Endothelial cell of umbilical vein (primary cell): ENCODE measurements at regions not wholly inside any gene's neighbourhood (a gene's known extent, or its start where the extent isn't known, plus 50 kb on each side); places are given as distances from the start of the nearest gene placed in this dataset.

Experiments
- BruUV-seq: library from RNA; stranded (reverse); fragments of 400-500 nt; replicated peaks from 2 replicates; lab custom pipeline; 2021; lab: Mats Ljungman, UMichigan
- CTCF ChIA-PET: fragments of 300-600, 350-600 bp; sonication (Branson Sonifier 250); formaldehyde crosslinking; loops from one replicate; lab custom pipeline; 2021; ENCODE audit warnings: antibody characterized with exemption, inconsistent platforms; lab: Charles Lee
- POLR2A ChIA-PET: fragments of 300-600, 350-600 bp; sonication (Branson Sonifier 250); formaldehyde crosslinking; loops from one replicate; lab custom pipeline; 2021; ENCODE audit warnings: antibody characterized with exemption, inconsistent platforms; lab: Charles Lee
- DNase-seq: peaks from one replicate; pipeline ENCODE4 v3.0.0-alpha.2; 2011; ENCODE audit warnings: low read depth, low spot score
- FAIRE-seq: peaks from 2 replicates; lab custom pipeline; 2011; peaks lifted over from hg19 to GRCh38; lab: Jason Lieb, UNC
- H2AFZ ChIP-seq: 2 replicates; pipeline ENCODE4 v1.6.0; 2012; ENCODE audit warnings: low read depth, low read length, control low read depth, inconsistent platforms
- H3K27ac ChIP-seq: 2 replicates; pipeline ENCODE4 v1.5.1; 2011; ENCODE audit warnings: low read depth, mild to moderate bottlenecking, control low read depth, low read length, moderate library complexity; ENCODE audit not compliant: insufficient read depth
- H3K27me3 ChIP-seq, 2 experiments: 2 replicates each; pipeline versions ENCODE4 v1.6.0 to v1.6.1; 2011; ENCODE audit warnings: low read length in 2 of 2, mixed read lengths in 1 of 2; ENCODE audit not compliant: control insufficient read depth in 2 of 2, insufficient read depth in 2 of 2
- H3K36me3 ChIP-seq, 2 experiments: 2 replicates in 1 of 2; 3 replicates in 1 of 2; pipeline ENCODE4 v1.5.1; 2011; ENCODE audit warnings: low read length in 2 of 2, mild to moderate bottlenecking in 1 of 2, moderate library complexity in 1 of 2; ENCODE audit not compliant: control insufficient read depth in 2 of 2, insufficient read depth in 2 of 2; ENCODE audit errors: extremely low read depth in 1 of 2
- H3K4me1 ChIP-seq: 3 replicates; pipeline ENCODE4 v1.5.1; 2011; ENCODE audit warnings: mild to moderate bottlenecking, low read length; ENCODE audit not compliant: control insufficient read depth, insufficient read depth; ENCODE audit errors: extremely low read depth
- H3K4me2 ChIP-seq: 2 replicates; pipeline ENCODE4 v1.6.1; 2011; ENCODE audit warnings: low read length, control low read depth, mixed read lengths; ENCODE audit not compliant: insufficient read depth
- H3K4me3 ChIP-seq, 3 experiments: fragments of 200-600 bp in 1 of 3; sonication (generic), shearing (Covaris generic) in 1 of 3; replicated peaks in 1 of 3; 2 replicates each; pipeline ENCODE4 v1.5.1; 2011 to 2016; ENCODE audit warnings: control low read depth in 3 of 3, low read length in 3 of 3, mild to moderate bottlenecking in 2 of 3, inconsistent platforms in 1 of 3, low read depth in 1 of 3, moderate library complexity in 1 of 3; ENCODE audit not compliant: insufficient read depth in 1 of 3
- H3K79me2 ChIP-seq: 2 replicates; pipeline ENCODE4 v1.6.0; 2012; ENCODE audit warnings: low read length, inconsistent platforms; ENCODE audit not compliant: control insufficient read depth, insufficient read depth
- H3K9ac ChIP-seq: replicated peaks from 2 replicates; pipeline ENCODE3; 2011; ENCODE audit warnings: low read length, control low read depth; ENCODE audit not compliant: insufficient read depth; ENCODE audit errors: extremely low read depth
- H3K9me1 ChIP-seq: replicated peaks from 3 replicates; pipeline ENCODE4 v1.6.0; 2011; ENCODE audit warnings: mild to moderate bottlenecking, low read length; ENCODE audit not compliant: control insufficient read depth, insufficient read depth; ENCODE audit errors: extremely low read depth
- H3K9me3 ChIP-seq: replicated peaks from 2 replicates; pipeline ENCODE4 v1.5.1; 2012; ENCODE audit warnings: low read length, inconsistent platforms; ENCODE audit not compliant: control insufficient read depth, insufficient read depth
- H4K20me1 ChIP-seq: replicated peaks from 2 replicates; pipeline ENCODE3; 2011; ENCODE audit warnings: mild to moderate bottlenecking, low read length; ENCODE audit not compliant: control insufficient read depth, insufficient read depth; ENCODE audit errors: extremely low read depth
- EZH2 ChIP-seq: IDR thresholded peaks from 2 replicates; pipeline ENCODE4 v1.6.1; 2012; ENCODE audit warnings: borderline replicate concordance, low read depth, mild to moderate bottlenecking, moderate library complexity, low read length, inconsistent platforms; ENCODE audit not compliant: severe bottlenecking
- FOS ChIP-seq: IDR thresholded peaks from 2 replicates; pipeline ENCODE4 v1.6.1; 2011; ENCODE audit warnings: mild to moderate bottlenecking, low read length, moderate library complexity, borderline replicate concordance; ENCODE audit not compliant: insufficient read depth
- GATA2 ChIP-seq: IDR thresholded peaks from 2 replicates; pipeline ENCODE4 v1.7.0; 2011; ENCODE audit warnings: low read depth, mild to moderate bottlenecking, moderate library complexity, mixed read lengths, low read length; ENCODE audit not compliant: insufficient read length, insufficient read depth
- JUN ChIP-seq: IDR thresholded peaks from 2 replicates; pipeline ENCODE4 v1.6.1; 2011; ENCODE audit warnings: borderline replicate concordance, low read depth; ENCODE audit not compliant: insufficient read length, insufficient read depth
- MYC ChIP-seq: IDR thresholded peaks from one replicate; pipeline ENCODE4 v1.6.1; 2011; ENCODE audit warnings: mild to moderate bottlenecking, low read depth, low read length
- POLR2A ChIP-seq: IDR thresholded peaks from 2 replicates; pipeline ENCODE4 v1.6.1; 2012; ENCODE audit warnings: low read depth, mild to moderate bottlenecking, control low read depth, low read length
- POLR2AphosphoS5 ChIP-seq: IDR thresholded peaks from 2 replicates; pipeline ENCODE4 v1.6.1; 2012; ENCODE audit warnings: low read depth, mild to moderate bottlenecking, control low read depth, low read length, moderate library complexity; ENCODE audit not compliant: insufficient read depth
- dilution Hi-C: fragments of 300-500 bp; cut with MboI; formaldehyde crosslinking; loops from one replicate; pipeline ENCODE4 v1.15.0; 2019; ENCODE audit warnings: low sequenced_read_pairs; ENCODE audit not compliant: extremely low pct_ligation_motif_present
- intact Hi-C: fragments of 100-400 bp; cut with micrococcal nuclease; formaldehyde crosslinking; loops from one replicate; pipeline ENCODE4 v1.10.0; 2022
- TF ChIP-seq, protein P1 (sequence below): IDR thresholded peaks from 2 replicates; pipeline ENCODE4 v1.6.1; 2011; ENCODE audit not compliant: insufficient read depth, insufficient read length
- TF ChIP-seq, protein P2 (sequence below), 2 donors: IDR thresholded peaks; 1 replicate in 1 of 2; 2 replicates in 1 of 2; pipeline ENCODE4 v1.5.1; 2011; ENCODE audit warnings: low read length in 2 of 2, mild to moderate bottlenecking in 2 of 2, moderate library complexity in 2 of 2, control low read depth in 1 of 2, inconsistent platforms in 1 of 2, low read depth in 1 of 2; ENCODE audit not compliant: insufficient read depth in 1 of 2; ENCODE audit errors: extremely low read depth in 1 of 2

DNA sequence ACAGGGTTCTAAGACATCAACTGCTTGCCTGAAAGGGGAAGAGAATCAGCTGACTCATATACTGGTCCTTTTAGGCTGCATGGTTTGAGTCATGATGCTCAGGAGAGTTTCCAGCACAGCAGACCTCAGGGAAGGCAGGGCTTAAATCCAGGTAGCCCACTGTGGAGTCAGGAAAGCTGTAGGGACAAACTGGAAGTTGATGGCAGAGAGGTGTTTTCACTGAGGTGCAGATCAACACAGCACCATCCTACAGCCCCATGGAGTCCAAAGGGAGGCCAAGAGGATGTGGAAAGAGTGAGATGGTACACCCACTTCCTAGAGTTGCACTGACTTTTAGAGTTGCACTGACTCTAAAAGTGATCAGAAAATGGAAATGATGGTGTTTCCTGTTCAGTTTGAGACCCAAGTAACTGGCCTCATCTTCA lies 252.4 kb upstream of the DUSP10 start:
- no peaks in the 10 kb centered on the region for H3K9me1 ChIP-seq
- no peak overlapping the region for H3K4me3 ChIP-seq
- no peaks in the 10 kb centered on the region for H3K9me3 ChIP-seq
- no peaks in the 10 kb centered on the region for H3K79me2 ChIP-seq
- H4K20me1 ChIP-seq: no peaks in the 10 kb centered on the region
- no TSS peak for BruUV-seq
- no peak overlapping the region for H3K27ac ChIP-seq
- FAIRE-seq (no peak), DNase-seq (no peak)
- no peak overlapping the region for H3K9ac ChIP-seq
- ChIA-PET POLR2A (no interaction called here), CTCF (interaction anchor here (0.8 to 1.1 kb wide), 3 partner anchors 252 to 461 kb away, joined by 3 to 6 read pairs (median 3); partner anchors contain the start of gene DUSP10)
- H2AFZ ChIP-seq: no peak overlapping the region
- H3K4me1 ChIP-seq: no peaks in the 10 kb centered on the region
- no peaks in the 10 kb centered on the region for H3K27me3 ChIP-seq
- intact Hi-C loops: loop anchor here (10.0 kb wide), 1 partner anchor 519 kb away; no protein-coding TSS in a partner anchor
- dilution Hi-C loops: no loop called here
- H3K36me3 ChIP-seq: no peaks in the 10 kb centered on the region
- TF ChIP-seq FOS (no peak), MYC (no peak), JUN (no peak), GATA2 (no peak), EZH2 (no peak), POLR2AphosphoS5 (no peak), POLR2A (no peak)
- TF ChIP-seq, protein P1, sequence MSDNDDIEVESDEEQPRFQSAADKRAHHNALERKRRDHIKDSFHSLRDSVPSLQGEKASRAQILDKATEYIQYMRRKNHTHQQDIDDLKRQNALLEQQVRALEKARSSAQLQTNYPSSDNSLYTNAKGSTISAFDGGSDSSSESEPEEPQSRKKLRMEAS: no peak
- TF ChIP-seq, protein P2, sequence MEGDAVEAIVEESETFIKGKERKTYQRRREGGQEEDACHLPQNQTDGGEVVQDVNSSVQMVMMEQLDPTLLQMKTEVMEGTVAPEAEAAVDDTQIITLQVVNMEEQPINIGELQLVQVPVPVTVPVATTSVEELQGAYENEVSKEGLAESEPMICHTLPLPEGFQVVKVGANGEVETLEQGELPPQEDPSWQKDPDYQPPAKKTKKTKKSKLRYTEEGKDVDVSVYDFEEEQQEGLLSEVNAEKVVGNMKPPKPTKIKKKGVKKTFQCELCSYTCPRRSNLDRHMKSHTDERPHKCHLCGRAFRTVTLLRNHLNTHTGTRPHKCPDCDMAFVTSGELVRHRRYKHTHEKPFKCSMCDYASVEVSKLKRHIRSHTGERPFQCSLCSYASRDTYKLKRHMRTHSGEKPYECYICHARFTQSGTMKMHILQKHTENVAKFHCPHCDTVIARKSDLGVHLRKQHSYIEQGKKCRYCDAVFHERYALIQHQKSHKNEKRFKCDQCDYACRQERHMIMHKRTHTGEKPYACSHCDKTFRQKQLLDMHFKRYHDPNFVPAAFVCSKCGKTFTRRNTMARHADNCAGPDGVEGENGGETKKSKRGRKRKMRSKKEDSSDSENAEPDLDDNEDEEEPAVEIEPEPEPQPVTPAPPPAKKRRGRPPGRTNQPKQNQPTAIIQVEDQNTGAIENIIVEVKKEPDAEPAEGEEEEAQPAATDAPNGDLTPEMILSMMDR (IDR thresholded peaks at IDR 0.05; ENCODE audit: extremely low read depth in 1 of 2, insufficient read depth in 1 of 2, low read depth in 1 of 2, low read length in 2 of 2): no peak
- H3K4me2 ChIP-seq: no peak overlapping the region
